ENCODE measurements at regions not wholly inside any gene's neighbourhood (a gene's known extent, or its start where the extent isn't known, plus 50 kb on each side); places are given as distances from the start of the nearest gene placed in this dataset.

DNA sequence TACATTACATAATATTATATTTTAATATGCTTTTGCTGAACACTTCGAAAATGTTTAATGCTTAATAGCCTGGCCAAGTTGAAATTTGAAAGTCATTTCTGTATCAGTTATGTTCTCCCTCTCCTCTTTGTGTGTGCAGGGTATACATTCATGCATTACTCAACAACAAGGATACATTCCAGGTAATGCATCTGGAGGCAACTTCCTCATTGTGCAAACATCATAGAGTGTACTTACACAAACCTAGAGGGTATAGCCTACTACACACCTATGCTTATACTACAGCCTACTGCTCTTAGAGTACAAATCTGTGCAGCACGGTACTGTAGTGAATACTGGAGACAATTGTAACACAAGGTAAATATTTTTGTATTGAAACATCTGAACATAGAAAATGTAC lies 407.3 kb downstream of the MRPL39 start:
- TF ChIP-seq GATA2 (IDR thresholded peaks at IDR 0.05; ENCODE audit: low read depth, low read length) (no peak), GATA3 (IDR thresholded peaks at IDR 0.05; ENCODE audit: low read depth, low read length) (no peak)
